ENCODE measurements at regions not wholly inside any gene's neighbourhood (a gene's known extent, or its start where the extent isn't known, plus 50 kb on each side); places are given as distances from the start of the nearest gene placed in this dataset.

DNA sequence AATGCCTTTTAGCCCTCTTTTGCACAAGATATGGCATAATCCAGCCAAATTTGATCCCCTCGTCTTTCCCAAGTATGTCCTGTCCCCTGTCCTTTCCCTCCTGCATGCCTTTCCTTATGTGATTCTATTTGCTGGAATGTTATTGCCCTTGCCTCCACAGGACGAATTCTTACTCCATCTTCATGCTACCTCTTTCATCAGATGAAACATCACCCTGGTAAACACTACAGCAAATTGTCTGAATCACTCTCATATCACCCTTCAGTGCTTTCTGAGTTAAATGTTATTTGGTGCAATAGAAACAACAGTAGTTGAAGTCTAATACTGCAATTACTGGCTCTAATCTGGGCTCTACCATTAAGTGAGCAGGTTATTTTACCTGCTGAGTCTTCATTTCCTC, 52.2 kb upstream of the FAT1 start:
- Mint-ChIP-seq H3K36me3 (no peaks in the 10 kb centered on the region), H3K4me1 (peaks cover 2% of the 10 kb centered on the region), H3K9me3 (no peaks in the 10 kb centered on the region), H3K27me3 (ENCODE audit: insufficient read depth, low read depth) (no peaks in the 10 kb centered on the region), H3K4me3 (no peak overlapping the region), H3K27ac (no peak overlapping the region)
- H3K9ac ChIP-seq = no peak overlapping the region
- H4K20me1 ChIP-seq (ENCODE audit: low read depth) = no peaks in the 10 kb centered on the region
- no peaks in the 10 kb centered on the region for H3K9me3 ChIP-seq (ENCODE audit: low read depth)
- TF ChIP-seq, protein P1, sequence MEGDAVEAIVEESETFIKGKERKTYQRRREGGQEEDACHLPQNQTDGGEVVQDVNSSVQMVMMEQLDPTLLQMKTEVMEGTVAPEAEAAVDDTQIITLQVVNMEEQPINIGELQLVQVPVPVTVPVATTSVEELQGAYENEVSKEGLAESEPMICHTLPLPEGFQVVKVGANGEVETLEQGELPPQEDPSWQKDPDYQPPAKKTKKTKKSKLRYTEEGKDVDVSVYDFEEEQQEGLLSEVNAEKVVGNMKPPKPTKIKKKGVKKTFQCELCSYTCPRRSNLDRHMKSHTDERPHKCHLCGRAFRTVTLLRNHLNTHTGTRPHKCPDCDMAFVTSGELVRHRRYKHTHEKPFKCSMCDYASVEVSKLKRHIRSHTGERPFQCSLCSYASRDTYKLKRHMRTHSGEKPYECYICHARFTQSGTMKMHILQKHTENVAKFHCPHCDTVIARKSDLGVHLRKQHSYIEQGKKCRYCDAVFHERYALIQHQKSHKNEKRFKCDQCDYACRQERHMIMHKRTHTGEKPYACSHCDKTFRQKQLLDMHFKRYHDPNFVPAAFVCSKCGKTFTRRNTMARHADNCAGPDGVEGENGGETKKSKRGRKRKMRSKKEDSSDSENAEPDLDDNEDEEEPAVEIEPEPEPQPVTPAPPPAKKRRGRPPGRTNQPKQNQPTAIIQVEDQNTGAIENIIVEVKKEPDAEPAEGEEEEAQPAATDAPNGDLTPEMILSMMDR (IDR thresholded peaks at IDR 0.05) = no peak
- TF ChIP-seq EZH2phosphoT487 (IDR thresholded peaks at IDR 0.05) = no peak
- TF ChIP-seq EZH2 (IDR thresholded peaks at IDR 0.05) = no peak
- no peaks in the 10 kb centered on the region for H3F3A ChIP-seq (ENCODE audit: low read depth)
- no peaks in the 10 kb centered on the region for H3K27me3 ChIP-seq
- H3K4me1 ChIP-seq = no peaks in the 10 kb centered on the region
- DNase-seq (ENCODE audit: low spot score) = no peak
- no peaks in the 10 kb centered on the region for H3K79me2 ChIP-seq (ENCODE audit: low read depth)
- no peak overlapping the region for H3K4me3 ChIP-seq
- no peak overlapping the region for H3K4me2 ChIP-seq
- no peaks in the 10 kb centered on the region for H3K36me3 ChIP-seq
- no peak overlapping the region for H3K27ac ChIP-seq
- H2AFZ ChIP-seq (replicated peaks) = no peak overlapping the region

- Histone ChIP-seq H2AFZ (replicated peaks) (no peak overlapping the region), H3F3A (ENCODE audit: low read depth) (no peaks in the 10 kb centered on the region), H3K4me1 (no peaks in the 10 kb centered on the region), H3K9ac (no peak overlapping the region), H3K27ac (no peak overlapping the region), H3K4me2 (no peak overlapping the region), H3K36me3 (no peaks in the 10 kb centered on the region), H3K27me3 (no peaks in the 10 kb centered on the region), H3K9me3 (ENCODE audit: low read depth) (no peaks in the 10 kb centered on the region), H3K4me3 (no peak overlapping the region), H4K20me1 (ENCODE audit: low read depth) (no peaks in the 10 kb centered on the region), H3K79me2 (ENCODE audit: low read depth) (no peaks in the 10 kb centered on the region)
- Mint-ChIP-seq H3K27ac (no peak overlapping the region), H3K4me3 (no peak overlapping the region), H3K36me3 (no peaks in the 10 kb centered on the region), H3K27me3 (ENCODE audit: insufficient read depth, low read depth) (no peaks in the 10 kb centered on the region), H3K9me3 (no peaks in the 10 kb centered on the region), H3K4me1 (no peaks in the 10 kb centered on the region)
- no peak for DNase-seq (ENCODE audit: low spot score)
- TF ChIP-seq EZH2phosphoT487 (IDR thresholded peaks at IDR 0.05) (no peak), EZH2 (IDR thresholded peaks at IDR 0.05) (no peak)
- TF ChIP-seq, protein P1 (IDR thresholded peaks at IDR 0.05) = no peak
These were observed 54.5 kb upstream of the FAT1 start for GRCh38 chr4:186778134-186778533.

DNA sequence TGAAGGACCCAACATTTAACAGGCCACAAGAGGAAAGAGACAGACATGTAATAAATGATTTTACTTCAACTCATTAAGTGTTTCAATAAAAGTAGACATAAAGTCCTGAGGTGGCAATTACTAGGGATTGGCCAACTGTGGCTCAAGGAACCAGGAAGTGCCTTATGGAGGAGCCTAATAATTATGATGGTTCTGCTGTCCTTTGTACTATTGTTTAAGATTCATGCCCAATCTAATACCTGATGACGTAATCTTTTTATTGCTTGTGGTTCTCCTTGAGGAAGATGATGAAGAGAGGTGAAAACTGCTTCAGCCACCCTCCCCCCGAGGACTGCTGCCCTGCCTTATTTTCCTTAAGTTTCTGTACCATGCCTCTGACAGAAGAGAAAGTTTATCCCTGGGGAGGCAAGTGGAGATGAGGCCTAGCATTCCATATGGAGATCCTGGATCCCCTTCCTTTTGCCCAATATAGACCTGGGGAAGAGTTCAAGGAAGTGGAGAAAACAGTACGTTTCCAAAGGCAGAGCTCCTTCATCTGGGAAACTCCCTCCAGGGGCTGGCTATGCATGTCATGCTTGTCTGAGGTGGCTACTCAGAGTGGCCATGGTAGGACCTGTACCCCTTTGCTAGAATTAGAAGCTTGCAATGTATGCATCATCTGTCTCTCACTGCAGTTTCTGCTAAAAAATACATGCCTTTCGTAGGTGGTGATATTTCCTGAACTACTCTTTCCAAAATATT, 56.8 kb upstream of the FAT1 start:
- Histone ChIP-seq H3K79me2 (ENCODE audit: low read depth) (no peaks in the 10 kb centered on the region), H3F3A (ENCODE audit: low read depth) (no peaks in the 10 kb centered on the region), H3K4me1 (no peaks in the 10 kb centered on the region), H3K27me3 (no peaks in the 10 kb centered on the region), H3K9ac (no peak overlapping the region), H3K27ac (no peak overlapping the region), H3K9me3 (ENCODE audit: low read depth) (no peaks in the 10 kb centered on the region), H3K4me2 (no peak overlapping the region), H3K36me3 (no peaks in the 10 kb centered on the region), H2AFZ (replicated peaks) (no peak overlapping the region), H3K4me3 (no peak overlapping the region), H4K20me1 (ENCODE audit: low read depth) (no peaks in the 10 kb centered on the region)
- Mint-ChIP-seq H3K27ac (no peak overlapping the region), H3K36me3 (no peaks in the 10 kb centered on the region), H3K27me3 (ENCODE audit: insufficient read depth, low read depth) (no peaks in the 10 kb centered on the region), H3K4me1 (no peaks in the 10 kb centered on the region), H3K9me3 (no peaks in the 10 kb centered on the region), H3K4me3 (no peak overlapping the region)
- DNase-seq (ENCODE audit: low spot score) = no peak
- TF ChIP-seq EZH2phosphoT487 (IDR thresholded peaks at IDR 0.05) (no peak), EZH2 (IDR thresholded peaks at IDR 0.05) (no peak)
- TF ChIP-seq, protein P1 (IDR thresholded peaks at IDR 0.05) = no peak

Measured in neural progenitor cell (in vitro differentiated cells).